RWPE2 (cell line): ENCODE measurements at regions not wholly inside any gene's neighbourhood (a gene's known extent, or its start where the extent isn't known, plus 50 kb on each side); places are given as distances from the start of the nearest gene placed in this dataset.

Experiments
- ATAC-seq: fragments of 200-7000 bp; cut with Tn5 transposase; 3 replicates; pipeline ENCODE4 v1.9.1; 2021; ENCODE audit warnings: low read depth
- DNase-seq: peaks from one replicate; pipeline ENCODE4 v3.0.0-alpha.2; 2020; ENCODE audit warnings: low spot score
- H3K27ac ChIP-seq: fragments of 450-650 bp; 2 replicates; pipeline ENCODE4 v1.5.1; 2017; ENCODE audit warnings: mild to moderate bottlenecking; ENCODE audit not compliant: poor library complexity, severe bottlenecking
- H3K27me3 ChIP-seq: fragments of 250-450 bp; sonication (Bioruptor Pico); 2 replicates; pipeline ENCODE4 v1.5.1; 2021; ENCODE audit warnings: mild to moderate bottlenecking, moderate library complexity; ENCODE audit not compliant: insufficient read depth, poor library complexity, severe bottlenecking
- H3K36me3 ChIP-seq: fragments of 250-450 bp; sonication (Bioruptor Pico); 2 replicates; pipeline ENCODE4 v1.5.1; 2020; ENCODE audit warnings: low read depth, mild to moderate bottlenecking, moderate library complexity
- H3K4me1 ChIP-seq: fragments of 250-450 bp; sonication (Bioruptor Pico); 2 replicates; pipeline ENCODE4 v1.5.1; 2021; ENCODE audit warnings: mild to moderate bottlenecking, moderate library complexity; ENCODE audit not compliant: insufficient read depth, poor library complexity, severe bottlenecking
- H3K4me3 ChIP-seq: fragments of 250-450 bp; sonication (Bioruptor Pico); 2 replicates; pipeline ENCODE4 v1.5.1; 2021; ENCODE audit warnings: mild to moderate bottlenecking, moderate library complexity; ENCODE audit not compliant: severe bottlenecking
- H3K9me3 ChIP-seq: fragments of 250-450 bp; sonication (Bioruptor Pico); 2 replicates; pipeline ENCODE4 v1.5.1; 2021; ENCODE audit warnings: mild to moderate bottlenecking, moderate library complexity; ENCODE audit not compliant: severe bottlenecking
- TF ChIP-seq, protein P1 (sequence below): fragments of 450-650 bp; IDR thresholded peaks from one replicate; pipeline ENCODE4 v1.5.1; 2017; ENCODE audit warnings: mild to moderate bottlenecking, moderate library complexity; ENCODE audit not compliant: poor library complexity, severe bottlenecking

DNA sequence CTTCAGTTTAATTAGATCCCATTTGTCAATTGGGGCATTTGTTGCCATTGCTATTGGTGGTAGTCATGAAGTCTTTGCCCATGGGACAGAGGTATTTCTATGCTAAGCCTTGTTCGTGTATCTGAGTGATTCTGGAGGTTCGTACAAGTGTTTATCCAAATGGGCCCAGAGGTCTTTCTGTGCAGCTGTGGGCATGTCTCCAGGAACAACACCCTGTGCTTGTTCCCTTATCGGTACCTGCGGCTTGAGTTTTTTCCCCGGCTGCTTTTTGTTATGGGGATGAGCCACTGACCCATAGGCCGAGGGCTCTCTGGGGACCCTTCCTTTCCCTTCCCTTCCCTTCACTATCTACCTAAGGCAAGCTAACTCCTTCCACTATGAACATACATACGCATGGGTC lies 81.4 kb upstream of the WDR1 start:
- H3K27me3 ChIP-seq = no peaks in the 10 kb centered on the region
- ATAC-seq = no peak
- no peaks in the 10 kb centered on the region for H3K4me1 ChIP-seq
- TF ChIP-seq, protein P1, sequence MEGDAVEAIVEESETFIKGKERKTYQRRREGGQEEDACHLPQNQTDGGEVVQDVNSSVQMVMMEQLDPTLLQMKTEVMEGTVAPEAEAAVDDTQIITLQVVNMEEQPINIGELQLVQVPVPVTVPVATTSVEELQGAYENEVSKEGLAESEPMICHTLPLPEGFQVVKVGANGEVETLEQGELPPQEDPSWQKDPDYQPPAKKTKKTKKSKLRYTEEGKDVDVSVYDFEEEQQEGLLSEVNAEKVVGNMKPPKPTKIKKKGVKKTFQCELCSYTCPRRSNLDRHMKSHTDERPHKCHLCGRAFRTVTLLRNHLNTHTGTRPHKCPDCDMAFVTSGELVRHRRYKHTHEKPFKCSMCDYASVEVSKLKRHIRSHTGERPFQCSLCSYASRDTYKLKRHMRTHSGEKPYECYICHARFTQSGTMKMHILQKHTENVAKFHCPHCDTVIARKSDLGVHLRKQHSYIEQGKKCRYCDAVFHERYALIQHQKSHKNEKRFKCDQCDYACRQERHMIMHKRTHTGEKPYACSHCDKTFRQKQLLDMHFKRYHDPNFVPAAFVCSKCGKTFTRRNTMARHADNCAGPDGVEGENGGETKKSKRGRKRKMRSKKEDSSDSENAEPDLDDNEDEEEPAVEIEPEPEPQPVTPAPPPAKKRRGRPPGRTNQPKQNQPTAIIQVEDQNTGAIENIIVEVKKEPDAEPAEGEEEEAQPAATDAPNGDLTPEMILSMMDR = no peak
- H3K4me3 ChIP-seq = no peak overlapping the region
- H3K9me3 ChIP-seq = no peaks in the 10 kb centered on the region
- DNase-seq = no peak
- no peaks in the 10 kb centered on the region for H3K36me3 ChIP-seq
- H3K27ac ChIP-seq = no peak overlapping the region

DNA sequence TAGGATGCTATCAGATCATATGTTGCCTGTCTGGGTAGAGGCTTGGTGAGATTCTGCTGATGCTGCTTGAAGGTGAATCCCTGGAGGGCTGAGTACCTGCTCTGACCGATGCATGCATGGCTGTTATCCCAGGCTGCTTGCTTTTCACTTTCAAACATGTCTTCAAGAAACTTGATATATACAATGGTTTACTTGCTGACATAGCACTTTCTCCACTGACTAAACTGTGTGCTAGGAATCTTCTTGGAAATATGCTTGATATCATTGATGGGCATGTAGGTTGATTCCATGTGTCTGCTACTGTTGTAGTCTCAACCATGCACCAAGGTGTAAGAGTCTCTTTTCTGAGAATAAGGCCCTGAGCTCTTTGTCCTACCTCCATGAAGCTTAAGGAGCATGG lies 79.6 kb upstream of the WDR1 start:
- Histone ChIP-seq H3K27ac (no peak overlapping the region), H3K36me3 (no peaks in the 10 kb centered on the region), H3K27me3 (no peaks in the 10 kb centered on the region), H3K4me3 (no peak overlapping the region), H3K9me3 (no peaks in the 10 kb centered on the region), H3K4me1 (no peaks in the 10 kb centered on the region)
- no peak for DNase-seq
- TF ChIP-seq, protein P1 = no peak
- ATAC-seq = no peak

- Histone ChIP-seq H3K4me3 (no peak overlapping the region), H3K9me3 (no peaks in the 10 kb centered on the region), H3K27ac (no peak overlapping the region), H3K4me1 (no peaks in the 10 kb centered on the region), H3K27me3 (no peaks in the 10 kb centered on the region), H3K36me3 (no peaks in the 10 kb centered on the region)
- TF ChIP-seq, protein P1 = no peak
- ATAC-seq = no peak
- DNase-seq = no peak
Measured at GRCh38 chr4:10192331-10192730, 75.7 kb upstream of the WDR1 start.

DNA sequence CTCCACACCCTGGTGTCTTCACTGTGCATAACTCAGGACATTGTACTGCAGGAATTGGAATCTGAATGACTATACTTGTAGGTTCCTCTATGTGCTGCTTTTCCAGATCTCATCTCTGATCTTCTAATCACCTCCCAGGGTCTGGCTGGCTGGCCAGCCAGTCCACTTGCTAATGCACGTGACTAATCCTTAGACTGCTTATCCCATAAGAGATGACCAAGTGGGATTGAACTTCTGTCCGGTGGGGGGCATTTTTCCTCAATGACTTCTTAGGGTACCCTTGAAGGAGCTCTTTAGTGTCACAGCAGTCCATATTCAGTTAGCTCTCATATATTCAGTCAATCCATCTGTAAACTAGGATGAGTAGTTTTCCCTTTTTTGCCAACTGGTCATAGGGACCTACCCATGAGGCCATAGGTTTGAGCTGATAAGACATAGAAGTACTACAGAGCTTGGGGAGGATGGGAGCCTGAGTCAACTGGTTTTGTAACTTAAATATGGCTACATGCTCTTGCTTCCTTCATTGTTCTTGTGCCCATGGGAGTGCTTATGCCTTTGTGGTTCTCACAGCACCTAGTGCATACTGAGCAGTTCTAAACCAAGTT lies 71.9 kb upstream of the WDR1 start:
- DNase-seq (no peak), ATAC-seq (no peak)
- no peaks in the 10 kb centered on the region for H3K4me1 ChIP-seq
- TF ChIP-seq, protein P1 = no peak
- no peaks in the 10 kb centered on the region for H3K36me3 ChIP-seq
- no peak overlapping the region for H3K4me3 ChIP-seq
- no peak overlapping the region for H3K27ac ChIP-seq
- H3K27me3 ChIP-seq = no peaks in the 10 kb centered on the region
- no peaks in the 10 kb centered on the region for H3K9me3 ChIP-seq
